Non-pigmented ciliary epithelial cell (primary cell): ENCODE measurements at regions not wholly inside any gene's neighbourhood (a gene's known extent, or its start where the extent isn't known, plus 50 kb on each side); places are given as distances from the start of the nearest gene placed in this dataset.
"Not testable (repeated sequence)": the region's sequence is repeated elsewhere in the genome, so short reads cannot be mapped to it uniquely, and the experiment has no call there.

Experiments used
- DNase-seq: peaks from one replicate; pipeline ENCODE4 v3.0.0-alpha.2; 2010; ENCODE audit warnings: low read depth

DNA sequence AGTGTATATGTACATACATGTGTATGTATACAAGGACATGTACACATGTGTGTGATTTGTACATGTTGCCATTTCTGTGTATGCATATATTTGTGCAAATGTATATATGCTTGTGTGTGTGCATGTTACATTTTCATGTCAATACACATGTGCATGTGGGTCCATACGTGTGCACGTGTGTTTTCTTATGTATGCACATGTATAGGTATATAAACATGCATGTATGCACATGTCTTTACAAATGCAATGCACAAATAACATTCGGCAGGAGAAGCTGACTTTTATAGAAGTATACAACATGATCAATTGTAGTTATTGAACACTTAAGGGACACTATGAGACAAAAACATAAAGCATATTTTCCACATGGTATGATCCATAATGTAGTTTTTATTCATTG is 307.4 kb upstream of the SEMA3C start:
- no peak for DNase-seq

DNA sequence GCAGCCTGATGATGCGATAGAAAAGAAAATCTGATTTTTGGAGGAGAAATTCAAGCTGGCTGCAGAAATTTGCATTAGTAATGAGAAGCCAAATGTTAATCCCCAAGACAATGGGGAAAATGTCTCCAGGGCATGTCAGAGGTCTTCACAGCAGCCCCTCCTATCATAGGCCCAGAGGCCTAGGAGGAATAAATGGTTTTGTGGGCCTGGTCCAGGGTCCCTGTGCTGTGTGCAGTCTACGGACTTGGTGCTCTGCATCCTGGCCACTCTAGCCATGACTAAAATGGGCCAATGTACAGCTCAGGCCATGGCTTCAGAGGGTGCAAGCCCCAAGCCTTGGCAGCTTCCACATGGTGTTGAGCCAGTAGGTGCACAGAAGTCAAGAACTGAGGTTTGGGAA is 303.8 kb upstream of the SEMA3C start:
- not testable (repeated sequence) for DNase-seq

DNA sequence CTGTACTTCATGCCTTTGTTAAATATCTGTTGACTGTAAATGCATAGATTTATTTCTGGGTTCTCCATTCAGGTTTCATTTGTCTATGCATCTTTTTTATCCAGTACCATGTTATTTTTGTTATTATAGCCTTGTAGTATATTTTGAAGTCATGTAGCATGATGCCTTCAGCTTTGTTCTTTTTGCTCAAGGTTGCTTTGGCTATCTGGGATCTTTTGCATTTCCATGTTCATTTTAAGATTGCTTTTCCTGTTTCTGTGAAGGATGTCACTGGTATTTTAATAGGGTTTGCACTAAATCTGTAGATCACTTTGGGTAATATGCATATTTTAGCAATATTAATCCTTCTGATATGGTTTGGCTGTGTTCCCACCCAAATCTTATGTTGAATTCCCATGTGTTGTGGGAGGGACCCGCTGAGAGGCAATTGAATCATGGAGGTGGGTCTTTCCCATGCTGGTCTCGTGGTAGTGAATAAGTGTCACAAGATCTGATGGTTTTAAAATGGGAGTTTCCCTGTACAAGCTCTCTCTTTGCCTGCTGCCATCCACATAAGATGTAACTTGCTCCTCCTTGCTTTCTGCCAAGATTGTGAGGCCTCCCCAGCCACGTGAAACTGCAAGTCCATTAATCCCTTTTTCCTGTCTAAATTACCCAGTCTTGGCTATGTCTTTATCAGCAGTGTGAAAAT is 302.8 kb upstream of the SEMA3C start:
- no peak for DNase-seq

DNA sequence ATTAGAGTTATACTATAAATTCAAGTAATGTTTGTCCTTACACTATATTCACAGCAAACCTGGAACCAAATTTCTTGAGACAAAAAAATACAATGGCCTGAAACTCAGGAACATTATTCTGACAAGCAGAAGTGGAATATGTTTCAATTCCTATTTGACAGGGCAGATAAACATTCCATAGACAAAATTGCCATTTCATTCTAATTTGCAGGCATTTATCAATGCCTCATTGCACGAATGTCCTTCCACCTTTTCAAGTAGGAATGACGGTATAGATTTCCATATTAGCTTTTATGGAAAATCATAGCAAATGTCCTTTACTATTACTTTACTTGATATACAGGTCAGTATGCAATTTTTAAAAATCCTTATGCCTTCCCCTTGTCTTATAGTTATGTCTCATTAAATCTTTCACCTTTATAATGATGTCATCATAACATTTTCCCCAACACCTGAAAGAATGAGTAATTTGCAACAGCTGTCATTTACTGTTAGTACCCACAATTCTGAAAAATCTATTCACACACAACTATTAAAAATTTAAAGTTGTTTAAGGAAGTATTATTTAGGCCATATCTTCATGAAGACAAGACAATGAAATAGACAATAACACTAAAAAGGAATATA is 299.7 kb upstream of the SEMA3C start:
- DNase-seq = no peak

DNA sequence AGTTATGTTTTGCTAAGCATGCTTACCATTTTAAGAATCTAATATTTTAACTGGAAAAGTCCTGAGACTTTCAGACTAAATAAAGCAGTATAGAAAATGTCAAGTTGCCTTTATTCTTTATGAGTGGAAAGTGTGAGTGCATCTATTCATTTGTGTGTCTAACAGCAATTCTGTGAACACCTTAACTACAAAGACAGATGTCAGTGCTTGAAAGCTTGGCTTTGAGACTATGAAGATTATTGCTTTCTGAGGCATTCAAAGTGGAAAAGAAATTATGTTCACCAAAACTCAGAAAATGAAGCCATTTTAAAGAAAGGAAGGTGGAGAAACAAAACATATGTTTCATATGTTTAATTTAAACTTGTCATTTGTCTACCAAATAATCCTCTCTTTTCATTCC is 294.5 kb upstream of the SEMA3C start:
- DNase-seq = no peak

DNA sequence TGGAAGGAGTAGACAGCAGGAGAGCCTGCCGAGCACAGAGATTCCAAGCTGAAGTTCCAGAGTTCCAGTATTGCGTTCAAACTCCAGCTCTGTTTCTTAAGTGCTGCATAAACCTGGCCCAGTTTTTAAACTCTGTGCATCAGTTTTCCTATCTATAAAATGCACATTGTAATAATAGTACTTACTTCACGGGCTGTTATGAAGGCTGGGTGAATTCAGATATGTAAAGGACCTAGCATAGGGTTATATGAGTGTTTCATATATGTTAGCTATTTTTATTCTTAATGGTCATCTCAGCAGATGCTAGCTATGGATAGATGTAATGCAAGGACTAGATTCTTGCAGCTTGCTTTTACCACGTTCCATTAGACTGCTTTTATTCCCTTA is 293.1 kb upstream of the SEMA3C start:
- no peak for DNase-seq

DNA sequence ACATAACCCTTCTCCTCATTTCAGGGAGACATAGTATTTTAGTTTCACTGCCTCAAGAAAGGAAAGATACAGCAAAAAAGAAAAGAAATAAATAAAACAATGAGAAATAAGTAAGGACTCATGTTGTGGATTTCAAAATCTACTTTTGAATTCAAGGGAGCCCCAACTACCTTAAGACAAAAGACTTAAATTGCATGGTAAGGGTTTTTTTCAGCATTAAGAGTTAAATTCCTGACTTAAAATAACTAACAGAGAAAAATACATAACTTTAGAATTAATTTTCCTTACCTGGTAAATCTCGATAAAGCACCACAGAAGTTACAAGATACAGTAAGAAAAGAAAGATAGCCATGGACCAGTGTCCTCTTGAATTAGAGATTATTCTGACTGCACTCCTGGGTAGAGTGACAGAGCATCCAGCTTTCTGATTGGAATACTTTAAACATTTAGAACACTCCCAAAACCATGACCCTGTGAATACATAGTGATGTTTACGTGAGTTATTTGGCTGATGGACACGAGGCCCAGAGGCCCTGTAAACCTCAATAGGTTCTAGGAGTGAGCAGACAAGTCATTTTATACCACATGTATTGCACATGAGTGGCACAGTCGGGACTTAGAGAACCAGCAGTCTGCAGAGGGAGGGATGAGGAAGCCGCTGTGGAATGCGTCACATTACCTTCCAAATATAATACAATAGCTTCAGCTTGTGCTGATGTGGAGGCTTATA is 292.5 kb upstream of the SEMA3C start:
- peak; percentile 23 for DNase-seq

DNA sequence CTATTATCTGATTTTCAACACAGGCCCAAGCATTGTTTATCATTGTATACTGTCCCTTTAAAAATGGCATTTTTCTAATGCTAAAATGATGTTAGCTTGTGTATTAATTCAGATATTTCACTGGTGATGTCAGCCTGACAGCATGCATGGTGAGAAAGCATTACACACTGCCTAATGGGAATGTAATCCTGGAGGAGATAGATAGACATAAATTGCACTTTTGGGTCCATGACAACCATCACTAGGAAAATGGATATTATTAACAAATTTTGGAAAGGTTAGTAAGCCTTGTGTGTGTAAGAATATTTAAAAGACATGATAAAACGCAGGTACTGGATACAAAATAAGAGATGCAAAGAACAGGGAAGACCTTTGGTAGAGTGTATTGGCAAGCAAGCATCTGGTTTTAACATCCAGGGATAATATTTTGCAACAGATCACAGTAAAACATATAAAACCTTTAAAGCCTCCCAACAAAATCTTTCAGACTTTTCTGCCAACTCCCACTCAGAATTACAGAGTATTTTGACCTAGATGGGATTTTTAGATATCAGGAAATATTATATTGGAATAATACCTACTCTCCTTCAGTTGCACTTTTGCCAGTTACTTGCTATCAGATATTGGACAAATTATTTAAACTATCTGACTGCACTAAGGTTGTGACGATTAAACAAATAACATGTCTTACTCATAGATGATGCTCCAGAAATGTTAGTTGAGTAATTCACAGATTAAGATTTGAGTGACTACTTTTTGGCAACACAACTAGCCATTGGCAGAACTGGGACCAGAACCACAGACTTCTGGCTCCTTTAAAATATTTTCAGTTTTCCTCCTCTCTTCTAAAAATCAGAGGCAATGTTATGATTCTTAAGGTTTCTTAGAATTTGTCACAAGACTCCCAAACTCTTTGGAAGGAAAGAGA is 291.6 kb upstream of the SEMA3C start:
- DNase-seq = peak; percentile 6

DNA sequence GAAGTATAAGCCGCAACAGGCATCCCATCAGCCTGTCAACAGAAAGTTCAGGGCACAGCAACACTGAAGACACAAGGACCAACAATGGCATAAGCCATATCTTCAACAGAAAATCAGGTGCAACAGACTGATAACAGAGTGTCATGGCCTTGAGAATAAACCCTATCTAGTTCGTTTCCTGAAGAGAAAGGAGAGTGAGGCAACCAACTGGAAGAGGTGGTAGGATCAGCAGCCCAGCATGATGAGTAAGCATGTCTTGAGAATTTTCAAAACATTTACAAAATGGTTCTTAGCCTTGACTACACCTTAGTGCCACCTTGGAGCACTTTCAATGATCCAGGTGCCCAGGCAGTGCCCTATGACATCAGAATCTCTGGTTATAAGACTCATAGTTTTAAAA is 290.2 kb upstream of the SEMA3C start:
- DNase-seq = no peak

DNA sequence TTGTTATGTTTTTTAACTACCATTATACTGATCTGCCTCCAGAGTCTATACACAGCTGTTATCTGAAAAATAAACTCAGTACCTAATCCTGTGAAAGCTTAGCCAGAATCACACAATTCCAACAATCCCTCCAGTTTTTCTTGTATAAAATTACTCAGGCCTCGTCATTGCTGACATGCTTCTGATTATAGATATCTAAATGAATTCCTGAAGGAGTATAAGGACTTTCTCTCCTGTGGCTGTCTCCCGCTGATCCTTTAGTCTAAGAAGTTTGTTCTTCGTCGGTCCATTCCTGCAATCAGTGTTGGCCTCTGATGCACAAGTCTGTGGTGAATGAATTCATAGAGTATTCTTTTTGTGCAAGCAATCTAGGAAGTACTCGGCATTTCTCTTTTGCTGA is 288.9 kb upstream of the SEMA3C start:
- no peak for DNase-seq

DNA sequence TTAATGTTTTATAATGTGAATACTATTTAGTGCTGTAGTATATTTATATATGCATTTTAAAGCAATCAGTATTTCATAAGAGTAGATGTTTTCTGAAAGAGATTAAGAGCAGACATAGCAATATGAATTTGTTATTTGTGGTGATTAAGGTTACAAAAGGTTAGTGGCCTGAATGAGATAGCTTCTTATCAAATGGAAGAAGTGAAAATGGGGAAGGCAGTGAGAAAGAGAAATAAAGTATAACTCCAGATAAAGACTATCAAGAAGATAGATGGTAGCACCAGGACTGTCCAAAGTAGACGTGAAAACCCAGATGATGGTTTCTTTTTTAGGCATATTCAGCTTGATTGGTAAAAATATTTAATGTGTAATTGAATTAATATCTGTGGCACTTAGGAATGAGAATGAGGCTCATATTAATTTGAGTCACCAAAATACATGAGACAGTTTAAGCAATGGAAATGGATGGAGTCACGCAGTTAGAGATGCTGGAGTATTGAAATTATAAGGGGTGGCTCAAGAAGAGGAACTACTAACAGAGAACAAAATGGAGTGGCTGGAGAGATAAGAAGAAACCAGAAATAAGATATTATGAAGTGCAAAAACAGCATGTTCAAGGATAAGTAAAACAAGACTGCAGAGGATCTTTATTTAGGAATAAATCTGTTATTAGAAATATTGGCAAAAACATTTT is 288.0 kb upstream of the SEMA3C start:
- DNase-seq = no peak

DNA sequence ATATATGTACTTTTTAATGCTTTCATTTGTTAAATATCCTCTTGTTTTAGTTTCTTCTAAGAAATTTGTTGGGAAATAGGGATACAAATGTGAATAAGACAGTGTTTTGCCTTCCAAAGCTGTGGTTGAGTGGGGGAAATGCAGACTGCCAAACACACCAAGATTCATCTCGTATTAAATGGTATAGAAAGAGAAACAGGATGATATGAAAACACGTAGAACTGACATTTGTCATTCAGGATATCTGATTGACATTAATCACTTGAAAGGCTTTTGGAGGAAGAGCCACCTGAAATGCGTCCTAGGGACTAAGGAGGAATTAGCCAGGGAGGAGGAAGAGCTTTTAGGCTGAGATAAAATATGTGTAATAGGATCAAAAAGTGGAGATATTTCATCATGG is 287.4 kb upstream of the SEMA3C start:
- no peak for DNase-seq

DNA sequence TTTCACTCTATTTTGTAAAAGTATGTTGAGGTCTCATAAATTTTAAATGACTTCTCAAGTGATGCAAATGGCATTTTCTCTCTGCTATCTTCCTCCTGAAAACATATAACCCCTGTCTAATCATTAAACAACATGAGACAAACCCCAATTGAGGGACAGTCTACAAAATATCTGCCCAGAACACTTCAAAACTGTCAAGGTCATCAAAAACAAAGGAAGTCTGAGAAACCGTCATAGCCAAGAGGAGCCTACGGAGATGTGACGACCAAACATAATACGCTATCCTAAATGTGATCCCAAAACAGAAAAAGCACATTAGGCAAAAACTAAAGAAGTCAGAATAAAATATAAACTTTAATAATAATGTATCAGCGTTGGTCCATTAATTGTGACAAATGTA is 282.3 kb upstream of the SEMA3C start:
- DNase-seq = no peak

DNA sequence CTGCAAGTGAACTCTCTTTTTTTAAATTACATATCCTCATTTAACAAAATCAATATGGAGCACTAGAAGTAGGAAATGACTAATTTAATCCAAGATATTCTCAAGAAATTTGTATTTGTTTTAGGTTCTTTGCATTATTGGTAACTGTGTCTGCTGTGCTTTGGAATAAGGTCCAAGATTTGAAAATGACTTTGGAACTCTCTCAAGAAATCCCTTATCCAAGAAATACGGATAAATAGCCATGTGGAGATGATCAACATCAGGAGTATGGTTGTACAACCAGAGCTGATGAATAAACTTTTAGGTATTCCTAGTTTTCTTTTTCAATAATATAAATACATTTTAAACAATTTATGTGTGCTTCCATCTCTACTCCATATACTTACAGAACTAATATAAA is 279.9 kb upstream of the SEMA3C start:
- no peak for DNase-seq

DNA sequence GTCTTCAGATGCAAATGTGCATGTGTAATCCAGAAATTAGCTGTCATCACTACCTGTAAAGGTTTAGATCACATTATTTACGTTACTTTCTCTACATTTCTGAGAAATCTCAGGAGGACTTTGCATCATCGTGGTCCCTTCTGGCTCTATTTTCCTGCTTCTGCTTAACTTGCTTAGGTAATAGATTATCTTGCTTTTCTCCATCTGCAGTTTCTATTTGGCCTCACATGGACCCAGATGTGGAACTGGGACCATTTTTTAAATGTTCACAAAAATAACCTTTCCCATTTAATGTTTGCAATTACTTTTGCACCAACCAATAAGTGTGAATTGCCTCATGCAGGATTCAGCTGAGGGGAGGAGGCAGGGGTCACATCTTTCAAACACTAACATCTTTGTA is 278.4 kb upstream of the SEMA3C start:
- no peak for DNase-seq

DNA sequence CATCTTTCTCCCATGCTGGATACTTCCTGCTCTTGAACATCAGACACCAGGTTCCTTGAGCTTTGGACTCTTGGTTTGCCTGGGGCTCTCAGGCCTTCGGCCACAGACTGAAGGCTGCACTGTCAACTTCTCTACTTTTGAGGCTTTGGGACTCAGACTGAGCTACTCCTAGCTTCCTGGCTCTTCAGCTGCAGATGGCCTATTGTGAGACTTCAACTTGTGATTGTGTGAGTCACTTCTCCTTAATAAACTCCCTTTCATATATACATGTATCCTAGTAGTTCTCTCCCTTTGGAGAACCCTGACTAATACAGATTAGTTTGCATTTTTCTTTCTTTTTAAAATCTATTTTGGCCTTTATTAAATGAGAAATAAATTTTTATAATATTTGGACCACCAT is 276.2 kb upstream of the SEMA3C start:
- DNase-seq = no peak

DNA sequence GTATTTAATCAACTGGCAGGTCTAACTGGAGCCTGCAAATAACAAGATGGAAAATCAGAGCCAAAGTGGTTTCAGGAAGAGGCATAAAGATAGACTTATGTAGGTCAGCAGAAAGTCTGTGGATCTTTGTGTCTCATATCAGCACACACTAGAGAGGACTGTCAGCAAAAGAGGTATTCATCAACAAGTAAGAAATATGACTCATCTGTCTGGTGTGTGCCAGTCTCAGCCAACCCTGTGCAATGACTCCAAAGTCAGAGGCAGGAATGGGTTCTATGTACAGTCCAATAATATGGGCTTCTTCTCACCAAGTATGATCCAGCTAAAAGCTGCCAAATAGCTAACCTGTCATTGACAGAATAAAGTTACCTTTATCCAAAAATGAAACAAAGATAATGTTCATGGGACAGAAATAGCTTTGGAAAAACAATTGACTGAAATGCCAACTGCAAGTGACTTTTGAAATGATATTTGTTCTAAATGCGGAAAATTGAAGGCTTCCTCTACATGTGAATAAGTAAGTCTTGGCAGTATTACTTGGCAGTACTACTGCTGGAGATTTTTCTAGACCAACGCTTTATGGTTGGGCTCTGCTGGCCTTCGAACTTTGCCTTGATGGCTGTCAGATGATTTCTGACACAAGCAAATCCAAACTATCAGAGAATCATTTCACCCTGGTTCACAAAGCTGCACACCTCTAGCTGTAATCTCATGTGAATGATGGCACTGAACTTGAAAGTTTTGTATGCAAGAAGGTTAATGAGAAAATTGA is 272.3 kb upstream of the SEMA3C start:
- DNase-seq = no peak

DNA sequence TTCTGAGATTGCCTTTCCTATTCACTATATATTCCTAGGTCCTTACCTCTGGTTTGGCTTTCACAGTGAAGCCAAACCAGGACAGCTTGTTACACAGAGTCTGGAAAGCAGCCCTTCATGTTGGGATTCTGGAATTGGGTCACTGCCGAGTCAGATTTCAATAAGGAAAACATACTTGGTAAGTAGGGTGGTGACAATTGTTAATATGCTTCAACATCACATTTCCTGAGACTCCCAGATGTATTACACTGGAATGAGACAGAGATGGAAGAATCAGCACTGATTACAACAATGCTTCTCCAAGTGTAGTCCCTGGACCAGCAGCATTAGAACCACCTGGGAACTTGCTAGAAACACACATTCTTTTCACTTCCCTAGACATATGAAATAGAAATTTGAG is 268.9 kb upstream of the SEMA3C start:
- DNase-seq = no peak

DNA sequence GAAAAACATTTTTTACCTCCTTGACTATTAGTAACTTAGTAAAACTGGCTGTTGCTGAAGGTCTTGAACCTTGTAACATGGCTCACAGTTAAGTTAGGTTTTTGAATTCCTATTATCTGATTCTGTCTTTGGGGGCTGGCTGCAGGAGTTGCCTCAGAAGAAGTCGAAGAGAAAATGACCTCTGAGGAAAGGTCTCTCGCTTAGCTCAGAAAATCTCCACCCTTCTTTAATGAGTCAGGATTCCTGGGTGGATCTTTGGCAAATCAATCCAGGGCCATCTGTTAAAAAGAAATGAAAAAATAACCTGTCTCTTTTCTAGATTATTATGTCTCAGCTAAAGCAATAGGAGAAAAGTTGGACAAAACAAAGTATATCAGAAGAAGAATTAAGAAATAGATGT is 267.8 kb upstream of the SEMA3C start:
- DNase-seq = no peak

DNA sequence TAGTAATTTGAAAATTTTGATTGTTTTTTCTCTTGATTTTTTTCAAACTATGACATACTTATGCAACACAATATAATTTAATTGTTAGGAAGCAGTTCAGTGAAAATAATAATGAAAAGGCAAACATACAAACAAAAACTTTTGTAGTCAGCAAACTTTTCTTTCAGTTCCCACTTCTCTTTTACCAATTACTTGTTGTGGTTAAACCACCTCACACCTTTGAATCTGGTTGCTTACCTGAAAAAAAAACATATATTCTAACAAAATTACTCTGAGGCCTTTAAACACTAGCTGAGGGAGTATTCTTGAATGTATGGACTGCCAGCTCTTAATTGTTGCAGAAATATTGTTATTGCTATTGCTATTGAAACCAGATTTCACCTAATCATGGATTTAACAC is 266.2 kb upstream of the SEMA3C start:
- DNase-seq = no peak

DNA sequence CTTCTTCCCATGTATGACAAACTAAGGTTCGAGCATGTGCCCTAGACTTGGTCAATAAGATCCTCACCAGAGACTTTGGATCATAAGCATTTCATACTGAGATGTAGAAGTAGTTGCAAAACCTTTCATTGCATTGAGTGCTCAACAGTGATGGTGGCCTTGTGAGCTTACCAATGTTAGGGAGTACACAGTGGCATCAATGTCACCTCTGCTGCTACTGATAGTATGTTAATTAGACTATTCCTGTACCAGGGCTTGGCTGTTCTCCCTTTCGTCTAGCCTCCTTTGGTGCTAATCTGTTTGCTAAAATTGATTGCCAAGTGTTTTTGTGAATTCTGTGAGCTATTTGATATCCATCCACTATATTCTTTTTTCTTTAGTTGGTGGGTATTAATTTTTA is 264.5 kb upstream of the SEMA3C start:
- DNase-seq = no peak
